H7 (cell line): ENCODE measurements at regions not wholly inside any gene's neighbourhood (a gene's known extent, or its start where the extent isn't known, plus 50 kb on each side); places are given as distances from the start of the nearest gene placed in this dataset.
"Not testable (repeated sequence)": the region's sequence is repeated elsewhere in the genome, so short reads cannot be mapped to it uniquely, and the experiment has no call there.

Source experiments
- DNase-seq: peaks from one replicate; pipeline ENCODE4 v3.0.0; 2012
- H3K27me3 ChIP-seq: 2 replicates; pipeline ENCODE4 v1.6.0; 2011; ENCODE audit warnings: mild to moderate bottlenecking, low read length; ENCODE audit not compliant: control insufficient read depth, insufficient read depth
- H3K36me3 ChIP-seq: replicated peaks from 2 replicates; pipeline ENCODE4 v1.5.1; 2011; ENCODE audit warnings: low read length; ENCODE audit not compliant: control insufficient read depth, insufficient read depth
- H3K4me3 ChIP-seq: 2 replicates; pipeline ENCODE4 v1.5.1; 2011; ENCODE audit warnings: low read depth, mild to moderate bottlenecking, control low read depth, low read length, moderate library complexity; ENCODE audit not compliant: insufficient read depth

DNA sequence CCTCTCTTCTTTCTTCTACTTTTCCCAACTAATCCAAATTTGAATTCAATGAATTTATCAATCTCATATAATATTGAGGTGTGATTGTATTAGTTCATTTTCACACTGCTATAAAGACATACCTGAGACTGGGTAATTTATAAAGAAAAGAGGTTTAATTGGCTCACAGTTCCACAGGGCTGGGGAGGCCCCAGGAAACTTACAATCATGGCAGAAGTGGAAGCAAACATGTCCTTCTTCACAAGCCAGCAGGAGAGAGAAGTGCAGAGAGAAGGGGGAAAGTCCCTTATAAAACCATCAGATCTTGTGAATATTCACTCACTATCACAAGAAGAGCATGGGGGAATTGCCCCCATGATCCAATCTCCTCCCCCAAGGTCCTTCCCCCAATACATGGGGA, 667.0 kb upstream of the ANKRD30A start:
- not testable (repeated sequence) for H3K36me3 ChIP-seq, H3K4me3 ChIP-seq

DNA sequence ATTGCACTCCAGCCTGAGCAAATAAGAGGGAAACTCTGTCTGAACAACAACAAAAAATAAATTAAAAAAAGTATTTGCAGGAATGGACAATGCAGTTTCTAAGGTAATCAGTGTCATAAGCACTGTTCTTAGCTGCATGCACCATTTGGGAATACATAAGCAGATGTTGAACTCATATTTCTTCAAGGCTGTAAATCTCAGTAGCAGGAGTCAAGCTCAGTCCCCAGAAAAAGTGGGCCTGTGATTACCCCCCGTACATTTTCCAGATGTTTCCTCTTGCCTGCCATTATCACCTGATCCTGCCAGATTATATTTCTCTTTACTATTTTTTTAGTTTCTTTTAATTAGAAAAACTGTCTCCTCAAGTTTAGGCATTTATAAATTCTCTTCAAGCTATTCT, 667.6 kb upstream of the ANKRD30A start:
- no peaks in the 10 kb centered on the region for H3K27me3 ChIP-seq
- no peak overlapping the region for H3K4me3 ChIP-seq
- no peaks in the 10 kb centered on the region for H3K36me3 ChIP-seq
- DNase-seq = no peak

More for the DNA sequence above, 667.0 kb upstream of the ANKRD30A start:
- H3K27me3 ChIP-seq, DNase-seq: not testable (repeated sequence)

DNA sequence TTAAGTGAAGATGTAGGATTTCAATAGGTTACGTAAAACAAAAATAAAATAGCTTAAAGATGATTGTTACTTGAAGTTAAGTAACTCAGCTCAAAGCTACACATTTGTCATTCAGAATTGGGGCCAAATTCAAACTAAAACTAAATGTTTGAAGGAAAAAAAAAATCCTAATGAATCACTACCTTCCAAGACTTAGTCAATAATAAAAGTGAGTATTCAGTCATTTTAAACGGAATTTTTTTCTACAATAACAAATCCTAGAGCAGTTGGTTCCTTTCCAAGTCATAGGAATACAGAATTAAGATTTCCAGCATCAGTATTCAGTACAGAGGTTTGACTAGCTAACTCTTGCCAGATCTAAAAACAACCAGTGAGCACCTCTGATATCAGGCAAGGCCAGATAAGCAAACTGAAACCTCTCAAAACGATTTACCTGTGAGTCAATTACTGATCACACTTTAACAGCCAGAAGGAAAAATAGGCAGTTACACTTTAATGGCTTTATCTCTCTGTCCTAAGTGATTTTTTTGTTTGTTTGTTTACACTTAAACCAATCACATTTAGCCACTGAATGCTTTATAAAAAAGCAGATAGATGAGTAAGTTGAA, 669.8 kb upstream of the ANKRD30A start:
- Histone ChIP-seq H3K4me3 (no peak overlapping the region), H3K27me3 (no peaks in the 10 kb centered on the region), H3K36me3 (no peaks in the 10 kb centered on the region)
- DNase-seq = no peak

DNA sequence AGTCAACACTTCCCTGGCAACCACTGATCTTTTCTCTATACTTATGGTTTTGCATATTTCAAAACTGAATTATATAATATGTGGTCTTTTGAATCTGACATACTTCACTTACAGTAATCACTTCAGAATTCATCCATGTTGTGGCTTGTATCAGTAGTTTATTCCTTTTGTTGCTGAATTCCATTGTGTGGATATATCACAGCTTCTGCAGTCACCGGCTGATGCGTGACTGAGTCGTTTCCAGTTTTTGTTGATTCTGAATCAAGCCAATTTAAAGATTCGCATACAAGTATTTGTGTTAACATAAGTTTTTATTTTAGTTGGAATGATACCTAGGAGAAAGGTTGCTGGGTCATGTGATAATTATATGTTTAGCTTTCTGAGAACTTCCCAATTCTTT, 672.5 kb upstream of the ANKRD30A start:
- H3K4me3 ChIP-seq = no peak overlapping the region
- DNase-seq = no peak

DNA sequence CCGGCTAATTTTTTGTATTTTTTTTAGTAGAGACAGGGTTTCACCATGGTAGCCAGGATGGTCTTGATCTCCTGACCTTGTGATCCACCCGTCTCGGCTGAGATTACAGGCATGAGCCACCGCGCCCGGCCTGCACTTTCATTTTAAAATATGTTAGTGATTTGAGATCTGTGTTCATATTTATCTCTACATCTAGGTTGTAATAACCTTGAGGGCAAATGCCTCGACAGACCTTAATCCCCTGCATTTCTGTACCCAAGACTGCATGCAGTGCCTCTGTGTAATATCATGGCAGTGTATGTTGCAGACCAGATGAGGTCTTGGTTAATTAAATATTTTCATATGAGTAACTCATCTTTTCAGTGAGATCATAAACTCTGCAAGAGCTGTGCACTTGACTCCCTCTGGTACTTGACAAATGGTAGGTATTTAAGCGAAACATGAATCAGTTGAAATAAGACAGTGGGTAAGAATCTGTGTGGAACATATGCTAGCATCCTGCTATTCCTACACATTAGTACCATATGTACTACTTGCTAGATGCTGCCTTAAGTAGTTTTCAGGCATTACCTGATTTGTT, 673.9 kb upstream of the ANKRD30A start:
- DNase-seq = no peak
- H3K36me3 ChIP-seq = no peaks in the 10 kb centered on the region
- no peak overlapping the region for H3K4me3 ChIP-seq
- no peaks in the 10 kb centered on the region for H3K27me3 ChIP-seq

More for the DNA sequence above, 672.5 kb upstream of the ANKRD30A start:
- Histone ChIP-seq H3K27me3 (no peaks in the 10 kb centered on the region), H3K36me3 (no peaks in the 10 kb centered on the region)

DNA sequence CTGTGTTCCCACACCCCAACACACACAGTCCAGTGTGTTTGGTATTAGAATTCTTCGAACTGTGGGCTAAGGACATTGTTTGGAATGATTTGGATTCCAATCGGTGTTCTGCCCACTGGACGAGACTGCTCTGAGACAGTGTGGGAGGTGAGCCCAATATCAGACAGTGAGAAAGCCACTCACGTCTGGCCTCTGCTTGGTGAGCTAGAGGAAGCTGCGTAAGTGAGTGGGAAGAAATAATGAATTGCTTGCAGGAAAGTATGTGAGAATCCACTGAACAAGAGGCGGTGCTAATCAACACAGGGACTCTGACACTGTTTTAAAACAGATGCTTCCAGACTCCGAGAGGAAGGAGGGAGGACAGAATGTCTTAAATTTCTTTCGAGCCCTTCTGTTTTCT, 675.0 kb upstream of the ANKRD30A start:
- DNase-seq = no peak
- Histone ChIP-seq H3K4me3 (no peak overlapping the region), H3K36me3 (no peaks in the 10 kb centered on the region), H3K27me3 (no peaks in the 10 kb centered on the region)

DNA sequence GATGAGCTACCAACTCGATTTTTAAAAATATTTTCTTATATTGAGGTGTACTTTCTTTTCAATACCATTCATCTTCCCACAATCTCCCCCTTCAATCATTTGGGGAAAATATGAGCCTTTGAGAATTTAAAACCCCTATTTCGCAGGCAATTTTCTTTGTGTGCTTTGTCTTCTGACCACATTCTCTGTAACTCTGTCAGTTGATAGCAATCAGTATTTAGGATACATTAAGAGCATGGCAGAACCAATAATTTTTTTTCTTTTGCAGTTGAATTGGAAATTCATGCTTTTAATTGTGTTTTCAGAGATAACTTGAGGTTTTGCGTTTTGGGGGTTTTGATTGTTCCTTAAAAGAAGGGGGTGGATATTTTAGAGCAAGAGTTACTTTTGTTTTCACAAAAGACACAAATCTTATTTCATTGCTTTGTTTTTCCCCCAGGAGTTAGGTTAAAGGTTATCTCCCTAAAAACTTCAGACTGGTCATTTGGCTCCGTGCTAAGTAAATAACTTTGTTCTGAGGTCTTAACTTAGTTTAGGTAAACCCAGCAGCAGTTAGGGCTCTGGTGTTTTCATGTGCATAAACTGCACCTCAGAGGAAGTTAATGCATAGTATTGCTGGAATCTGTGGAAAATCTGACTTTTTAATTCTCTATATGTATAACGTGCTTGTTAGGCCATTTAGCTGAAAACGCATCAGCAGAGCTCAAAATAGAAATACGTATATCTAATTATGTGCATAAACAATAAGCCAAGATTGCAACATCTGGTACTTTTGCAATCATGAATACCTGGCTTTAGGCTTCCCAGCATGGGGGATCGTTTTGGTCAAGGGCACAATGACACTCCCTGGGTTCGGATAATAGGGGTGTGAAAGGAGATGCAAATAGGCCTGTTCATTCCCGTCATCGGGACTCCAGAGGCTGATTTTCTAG, 676.4 kb upstream of the ANKRD30A start:
- H3K4me3 ChIP-seq = no peak overlapping the region
- DNase-seq = peak; percentile 47

DNA sequence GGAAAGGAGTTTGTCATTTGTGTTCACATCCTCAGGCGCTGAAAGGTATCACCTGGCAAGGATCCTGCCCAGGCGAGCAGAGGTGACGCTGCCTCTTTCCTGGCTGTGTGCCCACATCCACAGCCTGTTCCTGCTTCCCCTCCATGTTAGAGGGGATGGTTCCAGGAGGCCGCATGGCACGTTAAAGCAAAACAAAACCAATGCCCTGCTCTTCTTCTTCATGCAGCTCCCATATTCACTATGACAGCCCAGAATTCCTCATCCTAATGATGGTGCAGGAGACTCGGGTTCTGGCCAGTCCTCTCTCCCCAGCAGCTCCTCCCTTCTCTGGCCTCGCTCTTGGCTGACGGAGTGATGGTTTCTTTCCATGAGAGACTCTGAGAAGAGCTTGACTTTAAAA, 678.5 kb upstream of the ANKRD30A start:
- Histone ChIP-seq H3K36me3 (no peaks in the 10 kb centered on the region), H3K4me3 (no peak overlapping the region), H3K27me3 (no peaks in the 10 kb centered on the region)
- DNase-seq = no peak

More for the DNA sequence above, 676.4 kb upstream of the ANKRD30A start:
- Histone ChIP-seq H3K36me3 (no peaks in the 10 kb centered on the region), H3K27me3 (no peaks in the 10 kb centered on the region)

DNA sequence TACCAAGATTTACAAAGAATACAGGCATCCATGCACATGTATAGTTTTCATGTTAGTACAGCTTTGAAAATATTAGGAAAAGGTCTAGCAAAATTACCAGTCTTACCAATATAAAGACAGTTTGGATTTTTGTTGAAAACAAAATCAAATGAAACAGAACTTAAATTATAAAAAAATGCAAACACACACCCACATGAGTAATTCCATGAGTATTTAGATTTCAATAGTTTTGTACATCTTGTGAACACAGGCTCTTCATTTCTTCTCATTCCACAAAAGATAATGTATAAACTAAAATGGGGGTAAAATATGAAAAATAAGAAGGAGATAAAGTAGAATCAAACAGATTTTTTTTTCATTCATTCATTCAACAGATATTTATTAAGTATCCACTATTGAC, 682.2 kb upstream of the ANKRD30A start:
- Histone ChIP-seq H3K36me3 (no peaks in the 10 kb centered on the region), H3K4me3 (no peak overlapping the region), H3K27me3 (no peaks in the 10 kb centered on the region)
- no peak for DNase-seq

DNA sequence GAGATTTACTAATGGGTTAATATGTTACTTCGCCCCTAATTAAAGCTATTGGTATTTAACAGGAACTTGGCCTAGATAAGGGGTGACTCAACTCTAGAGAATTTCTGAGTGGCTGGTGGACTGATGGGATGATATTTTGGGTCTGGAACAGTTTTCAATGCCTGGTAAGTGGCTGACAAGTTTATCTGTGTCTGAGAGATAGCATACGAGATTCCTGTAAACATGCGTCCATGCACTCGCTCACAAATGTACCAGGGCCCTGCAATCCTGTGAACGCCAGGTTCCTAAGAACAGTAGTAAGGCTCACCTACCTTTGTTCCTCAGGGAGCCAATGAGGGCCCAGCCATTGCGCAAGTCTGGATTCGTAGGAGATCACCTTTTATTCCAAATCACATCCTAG, 683.8 kb upstream of the ANKRD30A start:
- Histone ChIP-seq H3K36me3 (no peaks in the 10 kb centered on the region), H3K27me3 (no peaks in the 10 kb centered on the region), H3K4me3 (no peak overlapping the region)
- DNase-seq = no peak

DNA sequence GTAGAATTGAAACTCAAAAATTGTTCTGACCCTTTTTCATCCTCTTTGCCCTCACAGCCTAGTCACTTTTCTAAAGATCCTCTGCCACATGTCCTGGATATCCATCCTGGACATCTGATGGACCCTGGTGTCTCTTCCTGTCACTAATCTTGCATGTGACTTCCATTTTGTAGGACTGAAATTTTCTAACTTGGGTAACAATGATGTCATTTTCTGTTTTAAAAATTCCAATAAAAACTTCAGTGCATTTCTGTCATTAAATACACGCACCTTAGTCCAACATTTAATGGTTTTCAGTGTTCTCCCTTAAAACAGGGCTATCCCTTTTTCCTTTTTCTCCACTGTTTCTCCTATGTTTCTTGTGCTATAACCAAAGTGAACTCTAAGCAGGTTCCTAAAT, 684.9 kb upstream of the ANKRD30A start:
- Histone ChIP-seq H3K27me3 (no peaks in the 10 kb centered on the region), H3K36me3 (no peaks in the 10 kb centered on the region), H3K4me3 (no peak overlapping the region)
- no peak for DNase-seq

DNA sequence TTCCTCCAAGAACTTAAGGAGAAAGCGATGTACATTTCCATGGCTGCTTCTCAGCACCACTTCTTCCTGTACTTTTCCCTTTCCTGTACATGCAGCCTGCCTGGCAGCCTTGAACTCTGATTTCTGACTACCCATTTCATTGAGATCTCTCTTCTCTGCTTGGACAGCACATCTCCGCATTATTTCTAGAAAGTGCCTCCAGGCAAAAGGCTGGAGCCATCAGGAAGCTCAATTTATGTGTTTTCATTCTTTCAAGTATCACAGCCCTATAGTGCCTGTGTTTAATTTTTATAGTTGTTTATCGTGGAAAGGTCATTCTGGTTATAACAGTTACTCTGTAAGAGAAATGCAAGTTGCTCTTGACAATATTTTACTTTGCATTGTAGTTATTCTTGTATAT, 688.0 kb upstream of the ANKRD30A start:
- Histone ChIP-seq H3K4me3 (no peak overlapping the region), H3K36me3 (no peaks in the 10 kb centered on the region), H3K27me3 (no peaks in the 10 kb centered on the region)
- DNase-seq = no peak

DNA sequence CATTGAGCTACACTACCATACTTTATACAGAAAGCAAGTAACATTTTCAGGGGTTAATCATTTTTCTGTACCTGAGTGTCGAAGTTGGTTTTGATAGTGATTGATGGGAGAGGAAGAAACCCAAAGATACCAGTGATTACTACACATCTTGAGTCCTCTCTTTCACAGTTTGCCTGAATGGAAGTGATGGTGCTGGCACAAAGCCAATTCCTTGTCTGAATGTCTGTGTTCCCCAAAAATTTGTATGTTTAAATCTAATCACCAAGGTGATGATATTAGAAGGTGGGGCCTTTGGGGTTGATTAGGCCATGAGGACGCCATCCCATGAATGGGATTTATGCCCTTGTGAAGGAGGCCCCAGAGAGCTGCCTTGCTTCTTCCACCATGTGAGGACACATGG, 696.9 kb upstream of the ANKRD30A start:
- DNase-seq = no peak
- no peaks in the 10 kb centered on the region for H3K36me3 ChIP-seq
- H3K27me3 ChIP-seq = no peaks in the 10 kb centered on the region
- no peak overlapping the region for H3K4me3 ChIP-seq

DNA sequence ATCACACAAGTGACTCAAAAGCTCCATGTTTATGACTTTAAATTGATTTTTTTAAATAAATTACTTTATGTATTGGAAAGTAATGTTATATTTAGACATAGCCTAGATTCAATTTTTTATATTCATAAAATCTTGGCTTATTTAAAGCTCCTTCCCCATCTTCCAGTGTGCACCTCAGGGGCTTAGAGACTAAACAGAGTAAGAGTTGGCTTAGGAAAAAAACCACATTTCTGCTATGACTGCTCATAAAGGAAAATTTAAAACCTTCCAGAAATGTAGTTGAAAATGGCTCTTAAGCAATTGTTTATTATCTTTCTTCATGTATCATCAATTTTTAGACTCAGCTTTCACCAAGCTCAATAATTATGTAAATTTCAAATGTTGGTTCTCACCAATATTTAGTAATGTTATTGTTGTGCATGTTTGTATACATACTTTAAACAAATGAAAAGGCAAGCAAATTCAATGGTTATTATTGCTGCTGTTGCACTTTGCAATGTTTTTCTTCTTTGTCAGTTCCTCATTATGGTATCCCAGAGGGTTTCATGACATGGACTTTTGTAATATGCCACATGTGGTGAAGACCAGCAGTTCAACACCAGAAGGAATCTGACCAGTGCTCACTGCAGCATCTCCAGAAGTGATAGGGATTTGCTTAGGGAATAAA, 700.1 kb upstream of the ANKRD30A start:
- H3K27me3 ChIP-seq = no peaks in the 10 kb centered on the region
- no peaks in the 10 kb centered on the region for H3K36me3 ChIP-seq
- no peak overlapping the region for H3K4me3 ChIP-seq
- no peak for DNase-seq

DNA sequence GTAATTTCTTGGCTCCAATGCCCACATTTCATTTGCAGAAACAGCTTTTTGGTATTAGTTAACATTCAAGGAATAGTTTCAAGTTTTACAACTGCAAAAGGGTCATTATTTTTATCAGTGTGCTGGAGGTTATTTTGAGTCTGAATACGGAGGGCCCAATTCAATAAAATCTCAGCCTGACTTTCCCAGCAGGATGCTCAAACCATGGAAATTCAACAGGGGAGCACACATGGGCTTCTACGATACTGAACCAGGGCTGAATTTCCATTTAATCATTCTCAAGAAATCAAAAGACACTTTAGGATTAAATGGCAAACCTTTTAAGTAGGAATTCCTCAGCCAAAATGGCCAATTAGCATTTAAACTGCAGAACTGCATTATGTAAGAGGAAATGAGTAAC, 700.9 kb upstream of the ANKRD30A start:
- Histone ChIP-seq H3K36me3 (no peaks in the 10 kb centered on the region), H3K27me3 (no peaks in the 10 kb centered on the region), H3K4me3 (no peak overlapping the region)
- DNase-seq = no peak
